CD14-positive monocyte (primary cell): ENCODE measurements at regions not wholly inside any gene's neighbourhood (a gene's known extent, or its start where the extent isn't known, plus 50 kb on each side); places are given as distances from the start of the nearest gene placed in this dataset.

Source experiments
- DNase-seq, 3 donors: peaks; one replicate each; pipeline ENCODE4 v3.0.0-alpha.2; 2011 to 2022
- H2AFZ ChIP-seq: 2 replicates; pipeline ENCODE4 v1.6.0; 2012; ENCODE audit warnings: mild to moderate bottlenecking, low read depth, low read length, inconsistent platforms; ENCODE audit not compliant: insufficient read depth, poor library complexity, severe bottlenecking
- H3K27ac ChIP-seq, 2 donors: 1 replicate in 1 of 2; 2 replicates in 1 of 2; pipeline ENCODE4 v1.5.1; 2012 to 2013; ENCODE audit warnings: low read length in 2 of 2, control low read depth in 1 of 2, inconsistent platforms in 1 of 2, low read depth in 1 of 2, mild to moderate bottlenecking in 1 of 2
- H3K27me3 ChIP-seq, 2 donors: one replicate each; pipeline versions ENCODE4 v1.6.0 to v1.6.1; 2011 to 2013; ENCODE audit warnings: low read length in 2 of 2; ENCODE audit not compliant: control insufficient read depth in 2 of 2, insufficient read depth in 2 of 2
- H3K36me3 ChIP-seq, 2 donors: replicated peaks in 1 of 2; 1 replicate in 1 of 2; 2 replicates in 1 of 2; pipeline versions ENCODE4 v1.5.1 to v1.6.1; 2012 to 2013; ENCODE audit warnings: low read length in 2 of 2, control low read depth in 1 of 2, inconsistent platforms in 1 of 2, mild to moderate bottlenecking in 1 of 2; ENCODE audit not compliant: insufficient read depth in 2 of 2, control insufficient read depth in 1 of 2
- H3K4me1 ChIP-seq, 2 donors: 1 replicate in 1 of 2; 2 replicates in 1 of 2; pipeline versions ENCODE4 v1.5.1 to v1.6.1; 2012 to 2013; ENCODE audit warnings: low read length in 2 of 2, control low read depth in 1 of 2, inconsistent platforms in 1 of 2, mild to moderate bottlenecking in 1 of 2, moderate library complexity in 1 of 2; ENCODE audit not compliant: insufficient read depth in 2 of 2, control insufficient read depth in 1 of 2
- H3K4me2 ChIP-seq: replicated peaks from 2 replicates; pipeline ENCODE3; 2012; ENCODE audit warnings: low read length, moderate library complexity, mild to moderate bottlenecking; ENCODE audit not compliant: poor library complexity, severe bottlenecking; ENCODE audit errors: extremely low read depth
- H3K4me3 ChIP-seq, 3 experiments: fragments of 200-600 bp in 1 of 3; sonication (generic) in 1 of 3; replicated peaks in 1 of 3; 1 replicate in 2 of 3; 2 replicates in 1 of 3; pipeline ENCODE4 v1.5.1; 2011 to 2013; ENCODE audit warnings: low read length in 3 of 3, mild to moderate bottlenecking in 3 of 3, control low read depth in 2 of 3, low read depth in 2 of 3, inconsistent platforms in 1 of 3, moderate library complexity in 1 of 3
- H3K79me2 ChIP-seq: 2 replicates; pipeline ENCODE4 v1.6.0; 2012; ENCODE audit warnings: mild to moderate bottlenecking, control low read depth, inconsistent platforms, low read length, moderate library complexity; ENCODE audit not compliant: insufficient read depth
- H3K9ac ChIP-seq: 2 replicates; pipeline ENCODE4 v1.6.0; 2017; ENCODE audit warnings: low read length, mild to moderate bottlenecking; ENCODE audit not compliant: insufficient read depth, poor library complexity, severe bottlenecking
- H3K9me3 ChIP-seq, 2 donors: replicated peaks in 1 of 2; 1 replicate in 1 of 2; 2 replicates in 1 of 2; pipeline versions ENCODE4 v1.5.1 to v1.6.1; 2012 to 2013; ENCODE audit warnings: low read length in 2 of 2, control low read depth in 1 of 2; ENCODE audit not compliant: control insufficient read depth in 1 of 2, insufficient read depth in 1 of 2
- H4K20me1 ChIP-seq: 2 replicates; pipeline ENCODE4 v1.6.0; 2012; ENCODE audit warnings: mild to moderate bottlenecking, low read length, control low read depth, moderate library complexity; ENCODE audit not compliant: insufficient read depth
- H3K27ac Mint-ChIP-seq, 7 donors: one replicate each; pipeline ENCODE4 v1.8.0; 2020; ENCODE audit warnings: mild to moderate bottlenecking in 7 of 7, mixed read lengths in 7 of 7, moderate library complexity in 6 of 7, inconsistent platforms in 2 of 7
- H3K27me3 Mint-ChIP-seq, 3 donors: one replicate each; pipeline ENCODE4 v1.8.0; 2021 to 2022; ENCODE audit warnings: low read depth in 3 of 3, mild to moderate bottlenecking in 3 of 3, mixed read lengths in 3 of 3, moderate library complexity in 3 of 3, inconsistent platforms in 1 of 3
- H3K36me3 Mint-ChIP-seq, 2 donors: one replicate each; pipeline ENCODE4 v1.8.0; 2020; ENCODE audit warnings: mixed read lengths in 2 of 2, inconsistent platforms in 1 of 2, mild to moderate bottlenecking in 1 of 2
- H3K4me1 Mint-ChIP-seq: one replicate; pipeline ENCODE4 v1.8.0; 2020; ENCODE audit warnings: mild to moderate bottlenecking, mixed read lengths
- H3K4me3 Mint-ChIP-seq, 2 donors: one replicate each; pipeline ENCODE4 v1.8.0; 2020; ENCODE audit warnings: mild to moderate bottlenecking in 2 of 2, mixed read lengths in 2 of 2, moderate library complexity in 1 of 2
- H3K9me3 Mint-ChIP-seq, 7 donors: one replicate each; pipeline ENCODE4 v1.8.0; 2020 to 2022; ENCODE audit warnings: mixed read lengths in 7 of 7, mild to moderate bottlenecking in 6 of 7, moderate library complexity in 6 of 7, inconsistent platforms in 2 of 7
- CTCF ChIP-seq: fragments of 200-600 bp; IDR thresholded peaks from one replicate; pipeline ENCODE4 v1.8.0; 2022; ENCODE audit warnings: antibody characterized with exemption, mild to moderate bottlenecking
- WGBS: methylation state at CpG from one replicate; pipeline ENCODE4 v1.1.5; 2013; ENCODE audit warnings: missing lambda C conversion rate; ENCODE audit not compliant: insufficient coverage; 5-methylcytosine and 5-hydroxymethylcytosine counted together
- intact Hi-C, 2 donors: fragments of 100-400 bp; cut with micrococcal nuclease; formaldehyde crosslinking; loops; one replicate each; pipeline versions ENCODE4 v1.15.0 to v1.15.1; 2023

GRCh38 chr16:64165368-64165767 lies 956.5 kb downstream of the CDH11 start:
- Histone ChIP-seq H3K27me3 (no peaks in the 10 kb centered on the region), H3K27ac (no peak overlapping the region), H3K4me2 (no peak overlapping the region), H3K79me2 (no peaks in the 10 kb centered on the region), H3K9me3 (no peaks in the 10 kb centered on the region), H3K36me3 (no peaks in the 10 kb centered on the region), H3K9ac (no peak overlapping the region), H4K20me1 (no peaks in the 10 kb centered on the region), H2AFZ (no peak overlapping the region), H3K4me3 (no peak overlapping the region), H3K4me1 (no peaks in the 10 kb centered on the region)
- no peaks in the 10 kb centered on the region for H3K36me3 Mint-ChIP-seq
- peaks cover 0 to 5% (median 0%) of the 10 kb centered on the region in 7 donors for H3K9me3 Mint-ChIP-seq
- no peak overlapping the region for H3K4me3 Mint-ChIP-seq
- 97% methylated on average over 6 of the region's 7 CpGs for WGBS
- DNase-seq, result no peak
- H3K27ac Mint-ChIP-seq, result no peak overlapping the region
- intact Hi-C loops, result no loop called here
- no peaks in the 10 kb centered on the region for H3K4me1 Mint-ChIP-seq
- no peak for TF ChIP-seq CTCF
- peaks cover 0 to 2% (median 0%) of the 10 kb centered on the region in 3 donors for H3K27me3 Mint-ChIP-seq

- Histone ChIP-seq H3K4me2 (no peak overlapping the region), H3K4me3 (no peak overlapping the region), H3K9ac (no peak overlapping the region), H3K36me3 (no peaks in the 10 kb centered on the region), H3K79me2 (no peaks in the 10 kb centered on the region), H3K4me1 (no peaks in the 10 kb centered on the region), H3K27ac (no peak overlapping the region), H3K27me3 (no peaks in the 10 kb centered on the region), H2AFZ (no peak overlapping the region), H4K20me1 (no peaks in the 10 kb centered on the region), H3K9me3 (no peaks in the 10 kb centered on the region)
- intact Hi-C loops, result no loop called here
- Mint-ChIP-seq H3K9me3 (peaks cover 0 to 4% (median 0%) of the 10 kb centered on the region in 7 donors), H3K4me3 (no peak overlapping the region), H3K27me3 (no peaks in the 10 kb centered on the region), H3K4me1 (no peaks in the 10 kb centered on the region), H3K36me3 (no peaks in the 10 kb centered on the region), H3K27ac (peak overlapping the region in 2 of 7 donors; percentile 4 to 75)
- no peak for DNase-seq
- no peak for TF ChIP-seq CTCF
- 80% methylated on average over 1 of the region's 4 CpGs for WGBS
These were observed 959.1 kb downstream of the CDH11 start for GRCh38 chr16:64162613-64163375.
